ENCODE measurements at regions not wholly inside any gene's neighbourhood (a gene's known extent, or its start where the extent isn't known, plus 50 kb on each side); places are given as distances from the start of the nearest gene placed in this dataset.

- TF ChIP-seq TFAM (CRISPR knock-in tag; conservative IDR thresholded peaks at IDR 0.05) (no peak), E2F1 (CRISPR knock-in tag; IDR thresholded peaks at IDR 0.05) (no peak)
These were observed 118.1 kb upstream of the MAFB start for GRCh38 chr20:40806929-40807820.

All from K562 (cell line).